HCT116 (cell line): ENCODE measurements at regions not wholly inside any gene's neighbourhood (a gene's known extent, or its start where the extent isn't known, plus 50 kb on each side); places are given as distances from the start of the nearest gene placed in this dataset.

ENCODE experiments used
- ATAC-seq: fragments of 200-7000 bp; cut with Tn5 transposase; 2 replicates; pipeline ENCODE4 v1.9.1; 2020; ENCODE audit warnings: mild to moderate bottlenecking, moderate library complexity
- BruUV-seq: library from RNA; stranded (reverse); fragments of 400-500 nt; replicated peaks from 2 replicates; lab custom pipeline; 2021; lab: Mats Ljungman, UMichigan
- CTCF ChIA-PET: fragments of 300-600 bp; sonication (Branson Sonifier 250); formaldehyde crosslinking; loops from one replicate; lab custom pipeline; 2021; ENCODE audit warnings: antibody characterized with exemption; lab: Charles Lee
- POLR2A ChIA-PET: fragments of 300-600, 350-600 bp; sonication (Branson Sonifier 250); formaldehyde crosslinking; loops from one replicate; lab custom pipeline; 2021; ENCODE audit warnings: antibody characterized with exemption; lab: Charles Lee
- RAD21 ChIA-PET, 2 experiments: fragments of 300-600 bp; sonication (Branson Sonifier 250); formaldehyde crosslinking; loops; one replicate each; lab custom pipeline; 2023; ENCODE audit warnings: low total read pairs in 2 of 2; ENCODE audit not compliant: uncharacterized antibody in 2 of 2, unreplicated experiment in 2 of 2, low non-redundant PET in 1 of 2; lab: Charles Lee
- DNase-seq: peaks from one replicate; pipeline ENCODE4 v3.0.0-alpha.2; 2010; ENCODE audit warnings: low read depth, low spot score
- H2AFZ ChIP-seq: fragments of 200-600 bp; shearing (Covaris generic), sonication (generic); 2 replicates; pipeline ENCODE4 v1.6.1; 2017; ENCODE audit warnings: low read depth, mixed run types, mixed read lengths, antibody characterized with exemption, low read length; ENCODE audit not compliant: poor library complexity, severe bottlenecking
- H3K27ac ChIP-seq: 2 replicates; pipeline ENCODE4 v1.5.1; 2012; ENCODE audit warnings: low read depth, low read length
- H3K27me3 ChIP-seq: fragments of 200-600 bp; sonication (generic); 2 replicates; pipeline ENCODE4 v1.6.1; 2016; ENCODE audit warnings: mixed run types, low read length, mixed read lengths; ENCODE audit not compliant: insufficient read depth
- H3K36me3 ChIP-seq, 2 experiments: fragments of 200-500 bp in 1 of 2; fragments of 200-600 bp in 1 of 2; sonication (Bioruptor generic) in 1 of 2; sonication (generic) in 1 of 2; 2 replicates each; pipeline versions ENCODE4 v1.5.1 to v1.6.1; 2014 to 2016; ENCODE audit warnings: low read length in 2 of 2, inconsistent platforms in 1 of 2, mixed read lengths in 1 of 2, mixed run types in 1 of 2; ENCODE audit not compliant: insufficient read depth in 2 of 2, control insufficient read depth in 1 of 2
- H3K4me1 ChIP-seq, 2 experiments: fragments of 200-600 bp in 1 of 2; sonication (generic) in 1 of 2; 2 replicates each; pipeline versions ENCODE4 v1.5.1 to v1.6.1; 2012 to 2017; ENCODE audit warnings: low read length in 2 of 2, inconsistent platforms in 1 of 2, mild to moderate bottlenecking in 1 of 2, mixed read lengths in 1 of 2, mixed run types in 1 of 2, moderate library complexity in 1 of 2; ENCODE audit not compliant: insufficient read depth in 2 of 2, control insufficient read depth in 1 of 2
- H3K4me2 ChIP-seq: fragments of 200-600 bp; sonication (generic); 2 replicates; pipeline ENCODE4 v1.6.1; 2017; ENCODE audit warnings: mixed run types, low read length, mixed read lengths
- H3K4me3 ChIP-seq, 2 experiments: fragments of 200-600 bp in 1 of 2; sonication (generic) in 1 of 2; replicated peaks in 1 of 2; 2 replicates each; pipeline ENCODE4 v1.5.1; 2011 to 2016; ENCODE audit warnings: low read length in 2 of 2, control low read depth in 1 of 2, low read depth in 1 of 2, mild to moderate bottlenecking in 1 of 2, mixed read lengths in 1 of 2, mixed run types in 1 of 2
- H3K79me2 ChIP-seq: fragments of 200-600 bp; sonication (generic); 2 replicates; pipeline ENCODE4 v1.6.1; 2017; ENCODE audit warnings: mild to moderate bottlenecking, mixed run types, low read length, moderate library complexity, mixed read lengths; ENCODE audit not compliant: insufficient read depth
- H3K9ac ChIP-seq: fragments of 200-600 bp; sonication (generic); 2 replicates; pipeline ENCODE4 v1.6.1; 2016; ENCODE audit warnings: low read length, mixed read lengths
- H3K9me2 ChIP-seq: fragments of 200-600 bp; sonication (generic), shearing (Covaris generic); 2 replicates; pipeline ENCODE4 v1.6.1; 2017; ENCODE audit warnings: mixed run types, mild to moderate bottlenecking, moderate library complexity; ENCODE audit not compliant: insufficient read depth
- H3K9me3 ChIP-seq, 2 experiments: fragments of 200-500 bp in 1 of 2; fragments of 200-600 bp in 1 of 2; sonication (Bioruptor generic) in 1 of 2; sonication (generic) in 1 of 2; 2 replicates each; pipeline ENCODE4 v1.6.1; 2014 to 2017; ENCODE audit warnings: low read length in 2 of 2, mixed read lengths in 2 of 2, inconsistent platforms in 1 of 2, low read depth in 1 of 2, mild to moderate bottlenecking in 1 of 2, mixed run types in 1 of 2, moderate library complexity in 1 of 2; ENCODE audit not compliant: control insufficient read depth in 1 of 2, insufficient read depth in 1 of 2
- H4K20me1 ChIP-seq: fragments of 200-600 bp; sonication (generic), shearing (Covaris generic); 2 replicates; pipeline ENCODE4 v1.6.1; 2017; ENCODE audit warnings: mixed run types, mild to moderate bottlenecking, moderate library complexity; ENCODE audit not compliant: insufficient read depth
- ATF3 ChIP-seq: IDR thresholded peaks from 2 replicates; pipeline ENCODE4 v1.6.1; 2012
- CBX3 ChIP-seq: IDR thresholded peaks from 2 replicates; pipeline ENCODE4 v1.6.1; 2012; ENCODE audit warnings: low read depth
- CEBPB ChIP-seq: IDR thresholded peaks from 2 replicates; pipeline ENCODE4 v1.6.1; 2012; ENCODE audit warnings: low read depth
- CTCF ChIP-seq, 3 experiments: fragments of 200-600 bp in 1 of 3; sonication (generic) in 1 of 3; IDR thresholded peaks in 2 of 3; conservative IDR thresholded peaks in 1 of 3; 2 replicates each; pipeline ENCODE4 v1.5.1; 2012 to 2017; ENCODE audit warnings: low read depth in 2 of 3, low read length in 2 of 3, antibody characterized with exemption in 1 of 3, borderline replicate concordance in 1 of 3, control low read depth in 1 of 3, mild to moderate bottlenecking in 1 of 3, mixed read lengths in 1 of 3, mixed run types in 1 of 3, moderate library complexity in 1 of 3; ENCODE audit not compliant: insufficient read depth in 1 of 3
- EGR1 ChIP-seq: IDR thresholded peaks from 2 replicates; pipeline ENCODE4 v1.6.1; 2012; ENCODE audit warnings: low read depth
- EZH2phosphoT487 ChIP-seq: fragments of 200-600 bp; IDR thresholded peaks from 2 replicates; pipeline ENCODE4 v1.6.1; 2018; ENCODE audit warnings: antibody characterized with exemption, borderline replicate concordance
- FOSL1 ChIP-seq: IDR thresholded peaks from 2 replicates; pipeline ENCODE4 v1.6.1; 2012; ENCODE audit warnings: low read depth
- JUND ChIP-seq: IDR thresholded peaks from 2 replicates; pipeline ENCODE4 v1.6.1; 2012
- MAX ChIP-seq: IDR thresholded peaks from 2 replicates; pipeline ENCODE4 v1.6.1; 2012
- POLR2A ChIP-seq: IDR thresholded peaks from 2 replicates; pipeline ENCODE4 v1.7.0; 2011; ENCODE audit warnings: borderline replicate concordance; ENCODE audit not compliant: insufficient read depth, insufficient read length; ENCODE audit errors: extremely low read depth
- POLR2AphosphoS5 ChIP-seq: IDR thresholded peaks from 2 replicates; pipeline ENCODE4 v1.6.1; 2011; ENCODE audit warnings: mild to moderate bottlenecking, low read depth, low read length, moderate library complexity
- RAD21 ChIP-seq: IDR thresholded peaks from 2 replicates; pipeline ENCODE4 v1.6.1; 2012; ENCODE audit warnings: low read depth, mild to moderate bottlenecking
- REST ChIP-seq: IDR thresholded peaks from 2 replicates; pipeline ENCODE4 v1.6.1; 2012; ENCODE audit warnings: low read depth
- SIN3A ChIP-seq: IDR thresholded peaks from 2 replicates; pipeline ENCODE4 v1.6.1; 2012; ENCODE audit warnings: low read depth
- SP1 ChIP-seq: IDR thresholded peaks from 2 replicates; pipeline ENCODE4 v1.6.1; 2012; ENCODE audit warnings: low read depth
- SRF ChIP-seq: IDR thresholded peaks from 2 replicates; pipeline ENCODE4 v1.6.1; 2012; ENCODE audit warnings: low read depth
- TCF7L2 ChIP-seq: IDR thresholded peaks from 2 replicates; pipeline ENCODE4 v1.7.0; 2011; ENCODE audit warnings: borderline replicate concordance, inconsistent platforms; ENCODE audit not compliant: insufficient read depth, insufficient read length; ENCODE audit errors: extremely low read depth
- ZBTB33 ChIP-seq: IDR thresholded peaks from 2 replicates; pipeline ENCODE4 v1.6.1; 2011; ENCODE audit warnings: mild to moderate bottlenecking, low read length, moderate library complexity; ENCODE audit not compliant: insufficient replicate concordance; ENCODE audit errors: extremely low read depth
- ZNF274 ChIP-seq: fragments of 200-500 bp; sonication (Bioruptor generic); IDR thresholded peaks from 2 replicates; pipeline ENCODE4 v1.6.1; 2014; ENCODE audit warnings: mild to moderate bottlenecking, low read depth, low read length, inconsistent platforms
- intact Hi-C: fragments of 100-400 bp; cut with micrococcal nuclease; formaldehyde crosslinking; loops from 2 replicates; pipeline ENCODE4 v1.10.0; 2022

GRCh38 chr3:127104586-127104985 is 88.3 kb upstream of the PRR23E start:
- H2AFZ ChIP-seq = no peak overlapping the region
- H3K79me2 ChIP-seq = no peaks in the 10 kb centered on the region
- intact Hi-C loops = no loop called here
- no peaks in the 10 kb centered on the region for H3K9me3 ChIP-seq
- POLR2A ChIA-PET = no interaction called here
- DNase-seq = no peak
- H3K9me2 ChIP-seq = no peaks in the 10 kb centered on the region
- no peaks in the 10 kb centered on the region for H3K4me1 ChIP-seq
- no peaks in the 10 kb centered on the region for H3K36me3 ChIP-seq
- CTCF ChIA-PET = no interaction called here
- H3K4me2 ChIP-seq = no peak overlapping the region
- no peak overlapping the region for H3K9ac ChIP-seq
- BruUV-seq = no TSS peak
- H3K4me3 ChIP-seq = no peak overlapping the region
- H4K20me1 ChIP-seq = no peaks in the 10 kb centered on the region
- TF ChIP-seq POLR2A (no peak), SRF (no peak), MAX (no peak), EGR1 (no peak), REST (no peak), ATF3 (no peak), TCF7L2 (no peak), EZH2phosphoT487 (no peak), SP1 (no peak), FOSL1 (no peak), SIN3A (no peak), CTCF (IDR thresholded peaks at IDR 0.05 in 2 of 3, conservative IDR thresholded peaks at IDR 0.05 in 1 of 3; ENCODE audit: borderline replicate concordance in 1 of 3, insufficient read depth in 1 of 3, low read depth in 2 of 3, low read length in 2 of 3) (no peak), CEBPB (no peak), ZBTB33 (no peak), JUND (no peak), ZNF274 (no peak), CBX3 (no peak), POLR2AphosphoS5 (no peak), RAD21 (no peak)
- no peaks in the 10 kb centered on the region for H3K27me3 ChIP-seq
- no peak for ATAC-seq
- RAD21 ChIA-PET = no interaction called here
- H3K27ac ChIP-seq = no peak overlapping the region
